K562 (cell line): ENCODE measurements at regions not wholly inside any gene's neighbourhood (a gene's known extent, or its start where the extent isn't known, plus 50 kb on each side); places are given as distances from the start of the nearest gene placed in this dataset.

ENCODE experiments used
- ATAC-seq: fragments of 200-7000 bp; cut with Tn5 transposase; 3 replicates; pipeline ENCODE4 v1.9.1; 2020; ENCODE audit warnings: moderate library complexity
- BruUV-seq: library from RNA; stranded (reverse); fragments of 400-500 nt; replicated peaks from 2 replicates; lab custom pipeline; 2021; lab: Mats Ljungman, UMichigan
- CTCF ChIA-PET: fragments of 300-600 bp; formaldehyde crosslinking; extraction: SDS; loops from one replicate; lab custom pipeline; 2021; ENCODE audit warnings: low intra/inter-chr PET ratio; lab: Yijun Ruan, JAX
- POLR2A ChIA-PET: fragments of 300-600, 350-650 bp; sonication (Branson Sonifier 250); formaldehyde crosslinking; extraction: SDS; loops from one replicate; lab custom pipeline; 2021; ENCODE audit warnings: antibody characterized with exemption, inconsistent platforms; lab: Yijun Ruan, JAX
- DNase-seq, 4 experiments: peaks; one replicate each; pipeline versions ENCODE4 v3.0.0 to v3.0.0-alpha.2; 2011 to 2018; ENCODE audit warnings: low spot score in 3 of 4, mixed read lengths in 3 of 4; ENCODE audit errors: extremely low read depth in 1 of 4
- FAIRE-seq: peaks from 2 replicates; lab custom pipeline; 2011; peaks lifted over from hg19 to GRCh38; lab: Jason Lieb, UNC
- H2AFZ ChIP-seq: 2 replicates; pipeline ENCODE4 v1.6.0; 2011; ENCODE audit warnings: low read depth, low read length, control low read depth, inconsistent platforms
- H3K27ac ChIP-seq: fragments of 200-600 bp; 3 replicates; pipeline ENCODE4 v1.8.0; 2011; ENCODE audit warnings: low read depth, mild to moderate bottlenecking, control low read depth, inconsistent platforms, low read length, moderate library complexity, mixed read lengths; ENCODE audit errors: extremely low read depth
- H3K27me3 ChIP-seq, 2 experiments: fragments of 300-600 bp in 1 of 2; 2 replicates in 1 of 2; 3 replicates in 1 of 2; pipeline versions ENCODE4 v1.6.0 to v1.8.0; 2011; ENCODE audit warnings: inconsistent platforms in 2 of 2, low read length in 2 of 2, mild to moderate bottlenecking in 1 of 2, mixed read lengths in 1 of 2, moderate library complexity in 1 of 2; ENCODE audit not compliant: control insufficient read depth in 2 of 2, insufficient read depth in 2 of 2
- H3K36me3 ChIP-seq: fragments of 300-600 bp; 3 replicates; pipeline ENCODE4 v1.8.0; 2011; ENCODE audit warnings: mild to moderate bottlenecking, low read length, inconsistent platforms; ENCODE audit not compliant: control insufficient read depth, insufficient read depth
- H3K4me1 ChIP-seq, 2 experiments: fragments of 200-600 bp in 1 of 2; replicated peaks in 1 of 2; 2 replicates in 1 of 2; 3 replicates in 1 of 2; pipeline versions ENCODE4 v1.5.1 to v1.8.0; 2011; ENCODE audit warnings: inconsistent platforms in 2 of 2, low read length in 2 of 2, mild to moderate bottlenecking in 1 of 2, mixed read lengths in 1 of 2, moderate library complexity in 1 of 2; ENCODE audit not compliant: control insufficient read depth in 2 of 2, insufficient read depth in 2 of 2
- H3K4me2 ChIP-seq: 2 replicates; pipeline ENCODE4 v1.6.1; 2011; ENCODE audit warnings: low read length, control low read depth, inconsistent platforms, mixed read lengths; ENCODE audit not compliant: insufficient read depth
- H3K4me3 ChIP-seq: fragments of 200-600 bp; sonication (generic), shearing (Covaris generic); 2 replicates; pipeline ENCODE4 v1.5.1; 2016; ENCODE audit warnings: control low read depth, inconsistent platforms
- H3K79me2 ChIP-seq: fragments of 200-600 bp; 3 replicates; pipeline ENCODE4 v1.8.0; 2011; ENCODE audit warnings: low read length, inconsistent platforms; ENCODE audit not compliant: control insufficient read depth, insufficient read depth
- H3K9ac ChIP-seq, 2 experiments: 2 replicates each; pipeline versions ENCODE4 v1.6.0 to v1.6.1; 2011; ENCODE audit warnings: low read depth in 2 of 2, low read length in 2 of 2, control low read depth in 1 of 2, inconsistent platforms in 1 of 2, mild to moderate bottlenecking in 1 of 2, mixed read lengths in 1 of 2; ENCODE audit not compliant: insufficient read depth in 1 of 2
- H3K9me1 ChIP-seq: one replicate; pipeline ENCODE4 v1.6.0; 2011; ENCODE audit warnings: inconsistent platforms, mild to moderate bottlenecking, low read length, moderate library complexity; ENCODE audit not compliant: control insufficient read depth, insufficient read depth
- H3K9me3 ChIP-seq: replicated peaks from 2 replicates; pipeline ENCODE4 v1.5.1; 2011; ENCODE audit warnings: low read depth, low read length, inconsistent platforms; ENCODE audit not compliant: control insufficient read depth, insufficient read depth
- H4K20me1 ChIP-seq: replicated peaks from 2 replicates; pipeline ENCODE4 v1.6.1; 2011; ENCODE audit warnings: low read length, inconsistent platforms, mixed read lengths; ENCODE audit not compliant: control insufficient read depth, insufficient read depth
- CHD7 ChIP-seq: fragments of 200-600 bp; sonication (generic); IDR thresholded peaks from one replicate; pipeline ENCODE4 v1.6.1; 2012; ENCODE audit warnings: mild to moderate bottlenecking, low read depth, low read length, inconsistent platforms
- FOXJ3 ChIP-seq: sonication (generic); formaldehyde crosslinking; IDR thresholded peaks from 2 replicates; pipeline ENCODE4 v1.4.0; 2020; ENCODE audit warnings: mild to moderate bottlenecking, missing genetic modification reagents
- JUN ChIP-seq, 2 experiments: sonication (generic) in 1 of 2; formaldehyde crosslinking in 1 of 2; IDR thresholded peaks; 2 replicates each; pipeline versions ENCODE4 v1.6.1 to v1.8.0; 2012 to 2022; ENCODE audit warnings: borderline replicate concordance in 2 of 2, mild to moderate bottlenecking in 2 of 2, improper control_type of control experiment in 1 of 2, low read depth in 1 of 2, low read length in 1 of 2, missing genetic modification reagents in 1 of 2
- KLF10 ChIP-seq: fragments of 250-450 bp; sonication (Bioruptor Pico); IDR thresholded peaks from 2 replicates; pipeline ENCODE4 v1.6.1; 2021; ENCODE audit warnings: matching md5 sums
- RNF2 ChIP-seq: sonication (generic); IDR thresholded peaks from 2 replicates; pipeline ENCODE4 v1.6.1; 2016
- ZNF282 ChIP-seq: sonication (generic); formaldehyde crosslinking; IDR thresholded peaks from 2 replicates; pipeline ENCODE4 v1.8.1; 2023; ENCODE audit warnings: missing genetic modification reagents
- ZNF707 ChIP-seq: fragments of 250-450 bp; sonication (Bioruptor Pico); conservative IDR thresholded peaks from 2 replicates; pipeline ENCODE4 v1.8.0; 2022; ENCODE audit warnings: inconsistent platforms, mild to moderate bottlenecking, moderate library complexity
- ZNF76 ChIP-seq: fragments of 250-450 bp; sonication (Bioruptor Pico); IDR thresholded peaks from 2 replicates; pipeline ENCODE4 v1.4.0; 2020; ENCODE audit warnings: mild to moderate bottlenecking, moderate library complexity, borderline replicate concordance
- WGBS: fragments of 100-300 bp; shearing (Covaris generic); methylation state at CpG from one replicate; pipeline ENCODE4 v1.1.6; 2016; ENCODE audit warnings: low coverage, mixed read lengths; ENCODE audit not compliant: insufficient coverage; ENCODE audit errors: missing lambda C conversion rate; 5-methylcytosine and 5-hydroxymethylcytosine counted together
- in situ Hi-C: fragments of 300-500 bp; cut with MboI; formaldehyde crosslinking; loops from 4 replicates; pipeline ENCODE4 v1.15.0; 2018; ENCODE audit warnings: inconsistent platforms, mixed read lengths
- intact Hi-C: fragments of 100-400 bp; cut with micrococcal nuclease; formaldehyde crosslinking; loops from 2 replicates; pipeline ENCODE4 v1.14.2; 2022
- TF ChIP-seq, protein P1 (sequence below): fragments of 450-650 bp; IDR thresholded peaks from 2 replicates; pipeline ENCODE4 v1.6.1; 2014; ENCODE audit warnings: low read depth, mild to moderate bottlenecking, moderate library complexity, borderline replicate concordance

DNA sequence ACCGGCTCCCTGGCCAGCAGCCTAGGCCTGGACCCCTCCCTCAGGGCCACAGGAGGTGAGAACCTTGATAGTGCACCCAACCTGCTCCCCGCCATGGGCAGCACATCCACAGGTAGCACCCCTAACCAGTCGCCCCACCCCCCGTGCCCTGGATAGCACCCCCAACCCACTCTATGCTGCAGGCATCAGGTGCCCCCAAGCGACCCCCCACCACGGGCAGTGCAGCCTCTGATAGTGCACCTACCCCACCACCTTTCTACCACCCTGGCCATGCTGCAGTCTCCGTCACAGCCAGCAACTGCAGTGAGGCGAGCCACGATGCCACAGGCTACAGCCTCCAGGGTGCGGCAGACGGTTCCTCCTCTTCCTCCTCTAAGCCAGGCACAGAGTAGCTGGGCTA is 55.6 kb downstream of the SOWAHC start:
- H3K27me3 ChIP-seq, result no peaks in the 10 kb centered on the region
- H4K20me1 ChIP-seq, result no peaks in the 10 kb centered on the region
- no peaks in the 10 kb centered on the region for H3K9me1 ChIP-seq
- TF ChIP-seq KLF10 (CRISPR knock-in tag) (no peak), RNF2 (no peak), CHD7 (no peak), JUN (IDR thresholded peaks at IDR 0.05; ENCODE audit: borderline replicate concordance, low read depth, low read length) (no peak), JUN (CRISPR knock-in tag; IDR thresholded peaks at IDR 0.05; ENCODE audit: borderline replicate concordance) (no peak), ZNF707 (no peak), ZNF76 (CRISPR knock-in tag) (no peak), FOXJ3 (CRISPR knock-in tag) (no peak), ZNF282 (CRISPR knock-in tag) (no peak)
- TF ChIP-seq, protein P1, sequence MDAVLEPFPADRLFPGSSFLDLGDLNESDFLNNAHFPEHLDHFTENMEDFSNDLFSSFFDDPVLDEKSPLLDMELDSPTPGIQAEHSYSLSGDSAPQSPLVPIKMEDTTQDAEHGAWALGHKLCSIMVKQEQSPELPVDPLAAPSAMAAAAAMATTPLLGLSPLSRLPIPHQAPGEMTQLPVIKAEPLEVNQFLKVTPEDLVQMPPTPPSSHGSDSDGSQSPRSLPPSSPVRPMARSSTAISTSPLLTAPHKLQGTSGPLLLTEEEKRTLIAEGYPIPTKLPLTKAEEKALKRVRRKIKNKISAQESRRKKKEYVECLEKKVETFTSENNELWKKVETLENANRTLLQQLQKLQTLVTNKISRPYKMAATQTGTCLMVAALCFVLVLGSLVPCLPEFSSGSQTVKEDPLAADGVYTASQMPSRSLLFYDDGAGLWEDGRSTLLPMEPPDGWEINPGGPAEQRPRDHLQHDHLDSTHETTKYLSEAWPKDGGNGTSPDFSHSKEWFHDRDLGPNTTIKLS, result no peak
- H3K4me2 ChIP-seq, result no peak overlapping the region
- H3K79me2 ChIP-seq, result no peaks in the 10 kb centered on the region
- H3K9ac ChIP-seq, result no peak overlapping the region
- POLR2A ChIA-PET, result no interaction called here
- CTCF ChIA-PET, result no interaction called here
- WGBS, result 0% methylated on average over 11 of the region's 11 CpGs
- in situ Hi-C loops (no loop called here), intact Hi-C loops (no loop called here)
- no peaks in the 10 kb centered on the region for H3K9me3 ChIP-seq
- no peaks in the 10 kb centered on the region for H3K4me1 ChIP-seq
- no peak overlapping the region for H3K4me3 ChIP-seq
- no peak overlapping the region for H2AFZ ChIP-seq
- DNase-seq, result no peak
- H3K36me3 ChIP-seq, result no peaks in the 10 kb centered on the region
- no peak overlapping the region for H3K27ac ChIP-seq
- FAIRE-seq, result no peak
- BruUV-seq, result no TSS peak
- ATAC-seq, result no peak
